Muscle layer of duodenum (tissue), 2 donors: ENCODE measurements at regions not wholly inside any gene's neighbourhood (a gene's known extent, or its start where the extent isn't known, plus 50 kb on each side); places are given as distances from the start of the nearest gene placed in this dataset.

Source experiments
- H3K27ac ChIP-seq: one replicate; pipeline ENCODE4 v1.7.0; 2013; ENCODE audit warnings: mild to moderate bottlenecking, low read length
- H3K27me3 ChIP-seq: one replicate; pipeline ENCODE4 v1.7.0; 2013; ENCODE audit warnings: low read depth, mild to moderate bottlenecking, control low read depth, low read length
- H3K36me3 ChIP-seq, 2 donors: one replicate each; pipeline ENCODE4 v1.7.0; 2013; ENCODE audit warnings: low read length in 2 of 2, control low read depth in 1 of 2, mild to moderate bottlenecking in 1 of 2; ENCODE audit not compliant: insufficient read depth in 2 of 2, control insufficient read depth in 1 of 2
- H3K4me1 ChIP-seq, 2 donors: one replicate each; pipeline ENCODE4 v1.7.0; 2013; ENCODE audit warnings: low read length in 2 of 2, mild to moderate bottlenecking in 2 of 2, control low read depth in 1 of 2, moderate library complexity in 1 of 2; ENCODE audit not compliant: insufficient read depth in 2 of 2, control insufficient read depth in 1 of 2
- H3K4me3 ChIP-seq, 2 donors: one replicate each; pipeline ENCODE4 v1.7.0; 2013; ENCODE audit warnings: low read length in 2 of 2, low read depth in 1 of 2, mild to moderate bottlenecking in 1 of 2
- H3K9me3 ChIP-seq, 2 donors: one replicate each; pipeline ENCODE4 v1.7.0; 2013; ENCODE audit warnings: low read length in 2 of 2, control low read depth in 1 of 2, mild to moderate bottlenecking in 1 of 2; ENCODE audit not compliant: control insufficient read depth in 1 of 2
- donor health status: healthy.

DNA sequence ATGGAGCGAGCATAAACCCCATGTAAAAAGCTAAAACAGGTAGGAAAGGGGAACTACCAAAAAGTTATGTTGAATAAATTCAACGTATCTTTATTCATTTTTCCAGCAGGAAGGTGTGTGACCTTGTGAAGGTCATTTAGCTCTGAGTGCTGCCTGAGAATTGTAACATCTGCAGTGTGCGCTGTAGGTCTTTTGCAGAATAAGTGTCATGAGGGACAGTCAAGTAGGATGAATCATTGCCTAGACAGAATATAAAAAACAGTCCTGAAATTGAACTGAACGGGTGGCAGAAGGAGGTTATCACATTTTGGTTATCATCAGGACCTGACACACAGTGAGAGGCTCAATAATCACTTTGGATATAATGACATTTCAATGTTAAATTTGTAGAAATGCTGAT is 334.8 kb upstream of the NOVA1 start:
- Histone ChIP-seq H3K9me3 (no peaks in the 10 kb centered on the region), H3K27me3 (no peaks in the 10 kb centered on the region), H3K27ac (no peak overlapping the region), H3K4me3 (no peak overlapping the region), H3K4me1 (no peaks in the 10 kb centered on the region), H3K36me3 (no peaks in the 10 kb centered on the region)

DNA sequence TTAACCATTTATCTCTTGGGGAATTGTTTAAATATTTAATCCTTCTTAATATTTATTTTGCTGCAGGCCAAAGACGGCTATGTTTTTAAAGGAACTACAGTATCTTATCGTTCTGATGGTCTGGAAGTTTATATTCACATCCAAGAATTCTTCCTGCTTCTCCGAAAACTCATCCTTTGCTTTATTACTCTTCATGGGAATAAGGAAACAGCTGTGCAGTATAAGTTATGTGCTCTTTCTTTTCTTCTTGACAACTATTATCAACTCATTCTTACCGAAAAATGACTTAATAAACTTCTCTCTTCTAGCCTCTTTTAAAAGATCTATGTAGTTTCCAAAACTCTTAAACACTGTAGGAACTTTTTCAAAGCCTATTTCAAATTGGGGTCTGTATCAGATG is 335.6 kb upstream of the NOVA1 start:
- no peaks in the 10 kb centered on the region for H3K4me1 ChIP-seq
- no peak overlapping the region for H3K4me3 ChIP-seq
- H3K27me3 ChIP-seq, result no peaks in the 10 kb centered on the region
- no peaks in the 10 kb centered on the region for H3K36me3 ChIP-seq
- no peaks in the 10 kb centered on the region for H3K9me3 ChIP-seq
- H3K27ac ChIP-seq, result no peak overlapping the region

DNA sequence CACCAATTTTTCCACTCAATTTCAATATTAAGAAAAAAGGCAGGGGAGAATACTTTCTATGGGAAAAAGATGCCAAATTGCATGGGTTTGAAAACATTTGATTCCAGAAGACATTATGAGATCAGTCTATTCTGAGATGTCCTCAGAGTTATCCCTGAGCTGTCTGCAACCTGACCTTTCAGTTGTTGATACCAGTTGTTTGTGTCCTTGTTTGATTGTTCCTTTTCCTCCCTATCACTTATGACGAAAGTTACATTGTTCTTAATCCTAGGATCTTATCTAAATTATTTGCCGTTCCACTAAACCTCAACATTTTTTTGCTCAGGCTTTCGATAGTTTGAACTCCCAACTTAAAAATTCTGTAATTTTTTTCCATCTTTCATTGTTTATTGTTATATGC is 336.3 kb upstream of the NOVA1 start:
- no peaks in the 10 kb centered on the region for H3K36me3 ChIP-seq
- no peak overlapping the region for H3K4me3 ChIP-seq
- H3K27me3 ChIP-seq, result no peaks in the 10 kb centered on the region
- H3K4me1 ChIP-seq, result no peaks in the 10 kb centered on the region
- no peaks in the 10 kb centered on the region for H3K9me3 ChIP-seq
- no peak overlapping the region for H3K27ac ChIP-seq

DNA sequence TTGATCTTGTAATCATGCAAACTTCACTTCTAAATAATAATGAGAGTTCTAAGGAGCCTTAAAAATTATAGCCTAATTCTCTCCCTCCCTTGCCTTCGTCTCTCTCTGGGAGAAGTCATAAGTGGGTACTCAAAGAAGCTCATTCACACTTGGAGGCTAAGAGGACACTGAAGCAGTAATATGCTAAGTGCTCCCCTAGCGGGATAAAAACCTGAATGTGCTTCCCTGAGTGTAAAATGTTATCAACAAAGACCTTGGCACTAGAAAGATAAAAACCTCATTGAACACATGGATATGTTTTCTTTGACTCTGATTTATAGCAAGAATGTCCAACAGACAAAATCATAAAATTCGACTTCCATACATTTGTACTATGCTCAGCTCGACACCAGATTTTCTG is 337.9 kb upstream of the NOVA1 start:
- Histone ChIP-seq H3K27me3 (no peaks in the 10 kb centered on the region), H3K27ac (no peak overlapping the region), H3K4me1 (no peaks in the 10 kb centered on the region), H3K36me3 (no peaks in the 10 kb centered on the region), H3K9me3 (no peaks in the 10 kb centered on the region), H3K4me3 (no peak overlapping the region)

DNA sequence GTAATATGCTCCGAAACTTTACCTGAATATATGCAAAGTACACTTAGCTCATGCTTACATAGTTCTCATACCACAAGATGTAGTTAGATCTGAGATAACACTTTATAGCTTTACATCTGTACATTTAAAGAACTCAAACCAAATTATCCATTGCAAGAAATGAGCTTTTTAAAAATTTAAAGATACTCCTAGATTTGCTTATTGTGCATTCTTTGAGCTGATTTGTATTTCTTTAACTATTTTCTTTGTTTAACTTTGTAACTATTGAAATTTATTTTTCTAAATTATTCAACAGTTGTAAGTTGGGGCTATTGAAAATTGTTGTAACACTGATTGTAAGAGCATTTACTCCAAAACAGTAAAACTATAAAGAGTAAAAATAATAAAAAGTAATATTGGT is 340.2 kb upstream of the NOVA1 start:
- Histone ChIP-seq H3K36me3 (no peaks in the 10 kb centered on the region), H3K9me3 (no peaks in the 10 kb centered on the region), H3K27ac (no peak overlapping the region), H3K4me3 (no peak overlapping the region), H3K4me1 (no peaks in the 10 kb centered on the region), H3K27me3 (no peaks in the 10 kb centered on the region)

DNA sequence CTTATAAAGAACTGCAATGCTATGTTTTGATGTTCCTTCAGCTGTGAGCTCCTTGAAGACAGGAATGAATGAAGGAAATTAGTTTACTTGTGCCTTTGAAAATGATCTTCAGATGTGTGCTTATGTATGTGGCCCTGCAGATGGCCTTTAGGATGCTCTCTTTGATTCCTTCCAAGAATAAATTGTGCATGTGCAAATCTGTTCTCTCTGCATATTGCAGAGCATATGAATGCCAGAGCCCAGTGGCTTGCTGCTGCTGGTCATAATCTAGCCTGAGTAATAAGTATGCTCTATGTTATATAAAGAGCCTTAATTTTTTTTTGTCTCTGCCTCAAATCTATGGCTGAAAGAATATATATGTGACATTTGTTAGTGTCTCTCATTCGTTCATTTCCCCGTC is 341.9 kb upstream of the NOVA1 start:
- no peaks in the 10 kb centered on the region for H3K4me1 ChIP-seq
- H3K4me3 ChIP-seq, result no peak overlapping the region
- H3K9me3 ChIP-seq, result no peaks in the 10 kb centered on the region
- no peak overlapping the region for H3K27ac ChIP-seq
- no peaks in the 10 kb centered on the region for H3K36me3 ChIP-seq
- no peaks in the 10 kb centered on the region for H3K27me3 ChIP-seq

DNA sequence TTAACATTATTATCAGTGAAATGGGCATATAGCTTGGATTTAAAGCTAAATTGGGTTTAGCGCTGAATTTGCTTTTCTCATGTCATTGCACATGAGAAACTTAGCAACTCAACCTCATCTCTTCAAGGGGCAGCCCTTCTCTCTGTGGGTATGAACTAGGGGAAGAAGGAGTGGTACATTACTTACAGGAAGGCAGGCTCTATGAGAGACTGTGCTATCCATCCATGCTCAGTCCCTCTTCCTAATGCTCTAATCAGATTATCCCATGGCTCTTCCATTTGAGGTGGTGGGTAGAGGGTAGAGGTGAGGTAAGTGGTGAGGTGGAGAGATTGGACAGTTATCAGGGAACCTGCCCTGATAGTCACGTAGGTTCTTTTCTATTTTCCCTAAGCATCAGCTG is 343.7 kb upstream of the NOVA1 start:
- H3K36me3 ChIP-seq, result no peaks in the 10 kb centered on the region
- no peaks in the 10 kb centered on the region for H3K9me3 ChIP-seq
- no peaks in the 10 kb centered on the region for H3K4me1 ChIP-seq
- H3K4me3 ChIP-seq, result no peak overlapping the region
- H3K27me3 ChIP-seq, result no peaks in the 10 kb centered on the region
- H3K27ac ChIP-seq, result no peak overlapping the region

DNA sequence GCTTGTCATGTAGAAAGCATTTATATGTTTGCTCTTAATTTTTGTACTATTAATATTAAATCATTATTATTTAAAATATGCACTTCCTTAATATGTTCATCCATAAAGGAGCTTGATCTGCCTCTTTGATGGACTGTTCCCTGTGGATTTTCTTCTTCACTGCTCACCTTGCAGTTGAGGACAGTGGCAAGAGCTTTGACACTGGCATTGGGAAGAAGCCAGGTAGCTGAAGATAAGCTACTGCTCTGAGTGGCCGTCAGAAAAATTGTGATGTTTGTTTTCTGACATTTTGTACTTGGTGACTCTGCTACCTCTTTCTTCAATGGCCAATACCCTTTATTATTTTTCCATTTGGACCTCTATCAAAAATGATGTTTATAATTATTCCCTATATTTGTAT is 349.4 kb upstream of the NOVA1 start:
- Histone ChIP-seq H3K4me3 (no peak overlapping the region), H3K27me3 (no peaks in the 10 kb centered on the region), H3K36me3 (no peaks in the 10 kb centered on the region), H3K4me1 (no peaks in the 10 kb centered on the region), H3K27ac (no peak overlapping the region), H3K9me3 (peaks cover 0 to 2% of the 10 kb centered on the region in 2 donors)

DNA sequence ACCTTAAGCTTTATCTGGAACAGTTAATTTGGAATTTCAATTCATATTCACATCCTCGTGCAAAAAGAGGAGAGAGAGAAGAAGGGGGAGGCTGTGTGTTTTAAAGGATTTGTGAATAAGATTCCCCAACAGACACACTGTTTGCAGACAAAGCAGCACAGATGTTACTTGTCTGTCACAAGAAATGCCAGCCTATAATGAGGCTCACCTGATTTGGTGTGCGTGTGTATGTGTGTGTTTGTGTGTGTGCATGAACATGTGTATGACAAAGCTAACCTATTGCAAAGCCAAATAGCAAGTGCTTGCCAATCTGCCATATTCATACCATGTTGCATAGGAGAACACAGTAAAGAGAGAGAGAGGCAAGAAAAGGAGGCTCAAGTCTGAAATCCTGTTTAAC is 361.6 kb upstream of the NOVA1 start:
- no peaks in the 10 kb centered on the region for H3K4me1 ChIP-seq
- no peak overlapping the region for H3K27ac ChIP-seq
- H3K9me3 ChIP-seq, result no peaks in the 10 kb centered on the region
- H3K36me3 ChIP-seq, result no peaks in the 10 kb centered on the region
- no peaks in the 10 kb centered on the region for H3K27me3 ChIP-seq
- H3K4me3 ChIP-seq, result no peak overlapping the region

DNA sequence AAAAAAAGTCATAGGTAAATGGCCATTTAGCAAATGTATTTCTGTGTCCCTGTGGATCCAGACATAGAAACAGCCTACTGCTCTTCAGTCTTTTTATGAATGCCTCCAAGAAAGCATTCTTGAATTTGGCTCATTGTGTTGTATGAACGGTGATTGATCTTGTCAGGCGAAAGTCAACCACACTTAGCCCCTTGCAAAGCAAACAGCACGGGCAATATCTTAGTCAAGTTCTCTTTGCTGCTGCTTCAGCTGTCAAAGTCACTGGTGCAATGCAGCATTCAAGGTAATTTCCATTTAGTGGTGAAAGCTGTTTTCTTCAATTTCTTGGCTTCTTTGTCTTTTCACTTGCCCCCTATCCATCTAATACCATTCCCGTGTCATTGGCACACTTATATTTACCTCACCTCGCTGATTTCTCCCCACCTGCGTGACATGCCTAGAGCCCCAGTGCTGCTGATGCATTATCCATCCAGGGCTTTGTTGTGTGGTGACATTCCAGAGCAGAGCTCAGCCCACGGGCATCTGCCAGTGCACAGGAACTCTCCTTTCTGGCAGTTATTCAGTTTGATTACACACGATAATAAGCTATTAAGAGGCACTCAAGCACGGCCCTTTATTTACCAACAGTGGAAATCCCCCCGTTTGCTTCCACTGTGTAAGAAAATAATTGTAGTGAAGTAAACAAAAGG is 362.3 kb upstream of the NOVA1 start:
- H3K36me3 ChIP-seq, result no peaks in the 10 kb centered on the region
- no peak overlapping the region for H3K27ac ChIP-seq
- no peaks in the 10 kb centered on the region for H3K4me1 ChIP-seq
- H3K27me3 ChIP-seq, result no peaks in the 10 kb centered on the region
- no peak overlapping the region for H3K4me3 ChIP-seq
- H3K9me3 ChIP-seq, result no peaks in the 10 kb centered on the region

DNA sequence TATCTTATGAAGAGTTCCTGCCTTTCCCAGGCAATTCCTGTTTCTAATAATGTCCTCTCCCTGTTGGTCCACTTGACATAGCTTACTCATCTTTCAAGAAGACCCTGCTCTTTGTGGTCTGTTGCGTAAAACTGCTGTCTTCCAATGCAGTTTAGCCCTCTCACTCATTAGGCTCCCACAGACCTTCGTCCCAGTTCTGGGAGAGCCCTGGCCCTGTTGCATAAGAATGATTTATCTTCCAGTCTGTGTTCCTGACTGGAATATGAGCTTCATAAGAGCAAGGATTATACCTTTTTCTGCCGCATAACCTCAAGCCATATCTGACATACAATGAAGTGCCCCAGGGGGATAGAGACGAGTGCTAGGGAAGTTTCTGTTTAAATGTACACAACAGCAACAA is 365.9 kb upstream of the NOVA1 start:
- Histone ChIP-seq H3K4me1 (no peaks in the 10 kb centered on the region), H3K9me3 (no peaks in the 10 kb centered on the region), H3K36me3 (no peaks in the 10 kb centered on the region), H3K27me3 (no peaks in the 10 kb centered on the region), H3K27ac (no peak overlapping the region), H3K4me3 (no peak overlapping the region)

DNA sequence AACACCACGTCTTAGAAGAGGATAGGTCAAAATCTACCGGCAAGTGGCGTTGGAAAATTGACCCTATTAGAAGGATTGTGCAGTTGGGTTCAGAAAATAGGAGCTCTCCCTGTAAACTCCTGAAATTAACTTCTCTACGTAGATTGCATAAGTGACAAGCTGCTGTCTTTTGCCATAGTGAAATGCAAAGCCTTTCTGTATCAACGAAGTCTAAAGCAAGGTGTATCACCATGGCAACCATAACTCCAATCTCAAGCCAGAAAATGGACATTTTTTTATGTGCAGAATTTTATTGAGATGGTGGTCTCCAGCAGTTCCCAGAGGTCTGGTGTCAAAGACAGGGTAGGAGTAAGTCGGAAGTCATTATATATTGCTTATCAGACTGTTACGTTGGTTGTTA is 367.7 kb upstream of the NOVA1 start:
- Histone ChIP-seq H3K27me3 (no peaks in the 10 kb centered on the region), H3K27ac (no peak overlapping the region), H3K4me1 (no peaks in the 10 kb centered on the region), H3K9me3 (no peaks in the 10 kb centered on the region), H3K4me3 (no peak overlapping the region), H3K36me3 (no peaks in the 10 kb centered on the region)
